ENCODE measurements at regions not wholly inside any gene's neighbourhood (a gene's known extent, or its start where the extent isn't known, plus 50 kb on each side); places are given as distances from the start of the nearest gene placed in this dataset.
A peak's percentile ranks its signal among the peaks of the same experiment; 100 is the strongest.

DNA sequence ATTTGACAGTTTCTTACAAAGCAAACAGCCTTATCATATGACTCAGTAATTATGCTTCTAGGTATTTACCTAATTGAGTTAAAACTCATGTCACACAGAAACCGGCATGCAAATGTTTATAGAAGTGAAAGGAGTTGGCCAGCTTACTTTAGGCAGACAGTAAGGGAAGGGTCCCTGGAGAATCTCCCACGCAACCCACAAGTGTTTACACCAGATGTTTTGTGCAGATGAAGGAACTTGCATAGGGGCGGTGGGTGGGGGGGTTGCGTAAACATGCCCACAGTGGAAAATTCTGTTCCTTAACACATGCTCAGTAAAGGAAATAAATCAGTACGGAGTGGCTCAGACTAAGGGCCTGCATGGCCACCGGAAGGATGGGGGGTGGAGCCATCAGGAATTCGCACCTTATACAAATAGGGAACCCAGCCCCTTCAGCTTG is 330.5 kb upstream of the AADAT start:
- WGBS (ENCODE audit: insufficient coverage, low coverage, missing lambda C conversion rate), result 0% methylated on average over 7 of the region's 7 CpGs
- no peaks in the 10 kb centered on the region for H3K36me3 ChIP-seq (ENCODE audit: control insufficient read depth, insufficient read depth, low read length)
- H3K9me3 ChIP-seq (replicated peaks; ENCODE audit: control insufficient read depth, insufficient read depth, low read depth, low read length), result no peaks in the 10 kb centered on the region
- H3K27me3 ChIP-seq (ENCODE audit: control insufficient read depth in 2 of 2, insufficient read depth in 2 of 2, low read length in 2 of 2), result no peaks in the 10 kb centered on the region
- in situ Hi-C loops (cut with MboI), result no loop called here
- no peaks in the 10 kb centered on the region for H3K9me1 ChIP-seq (ENCODE audit: control insufficient read depth, insufficient read depth, low read length)
- no peak for DNase-seq (ENCODE audit: extremely low read depth in 1 of 4, low spot score in 3 of 4)
- H3K9ac ChIP-seq (ENCODE audit: insufficient read depth in 1 of 2, low read depth in 2 of 2, low read length in 2 of 2), result no peak overlapping the region
- no peak overlapping the region for H3K4me2 ChIP-seq (ENCODE audit: insufficient read depth, low read length)
- no peak for ATAC-seq
- no peak for FAIRE-seq
- POLR2A ChIA-PET, result no interaction called here
- no peaks in the 10 kb centered on the region for H3K79me2 ChIP-seq (ENCODE audit: control insufficient read depth, insufficient read depth, low read length)
- H4K20me1 ChIP-seq (replicated peaks; ENCODE audit: control insufficient read depth, insufficient read depth, low read length), result no peaks in the 10 kb centered on the region
- no peak overlapping the region for H3K4me3 ChIP-seq
- BruUV-seq (replicated peaks), result no TSS peak
- H3K27ac ChIP-seq (ENCODE audit: extremely low read depth, low read depth, low read length), result no peak overlapping the region
- CTCF ChIA-PET (ENCODE audit: low intra/inter-chr PET ratio), result no interaction called here
- no peak overlapping the region for H2AFZ ChIP-seq (ENCODE audit: low read depth, low read length)
- no peak for TF ChIP-seq PML (IDR thresholded peaks at IDR 0.05; ENCODE audit: low read length)
- TF ChIP-seq, protein P1, sequence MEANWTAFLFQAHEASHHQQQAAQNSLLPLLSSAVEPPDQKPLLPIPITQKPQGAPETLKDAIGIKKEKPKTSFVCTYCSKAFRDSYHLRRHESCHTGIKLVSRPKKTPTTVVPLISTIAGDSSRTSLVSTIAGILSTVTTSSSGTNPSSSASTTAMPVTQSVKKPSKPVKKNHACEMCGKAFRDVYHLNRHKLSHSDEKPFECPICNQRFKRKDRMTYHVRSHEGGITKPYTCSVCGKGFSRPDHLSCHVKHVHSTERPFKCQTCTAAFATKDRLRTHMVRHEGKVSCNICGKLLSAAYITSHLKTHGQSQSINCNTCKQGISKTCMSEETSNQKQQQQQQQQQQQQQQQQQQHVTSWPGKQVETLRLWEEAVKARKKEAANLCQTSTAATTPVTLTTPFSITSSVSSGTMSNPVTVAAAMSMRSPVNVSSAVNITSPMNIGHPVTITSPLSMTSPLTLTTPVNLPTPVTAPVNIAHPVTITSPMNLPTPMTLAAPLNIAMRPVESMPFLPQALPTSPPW (CRISPR knock-in tag; IDR thresholded peaks at IDR 0.05), result peak; percentile 17; the same call in 1 of the 2 replicates
- no peaks in the 10 kb centered on the region for H3K4me1 ChIP-seq (replicated peaks in 1 of 2; ENCODE audit: control insufficient read depth in 2 of 2, insufficient read depth in 2 of 2, low read length in 2 of 2)
- intact Hi-C loops (cut with micrococcal nuclease), result no loop called here

DNA sequence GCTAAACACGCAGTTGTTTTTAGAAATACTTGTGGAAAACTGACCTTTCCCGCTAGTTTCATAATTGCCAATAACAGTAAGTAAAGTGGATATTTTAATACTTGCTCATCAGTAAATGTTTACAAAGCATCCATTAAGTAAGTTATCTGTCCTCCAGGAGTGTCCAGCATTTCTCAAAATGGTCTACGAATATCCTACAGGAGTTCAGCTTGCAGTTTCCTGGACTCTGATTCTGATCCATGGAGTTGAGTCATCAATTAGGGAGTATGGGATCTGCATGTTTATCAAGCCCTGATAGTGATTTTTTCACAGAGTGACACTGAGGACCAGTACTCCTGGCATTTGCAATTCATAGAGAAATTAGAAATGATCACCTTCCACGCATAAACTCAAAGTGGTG is 325.2 kb upstream of the AADAT start:
- FAIRE-seq (no peak), ATAC-seq (no peak), DNase-seq (ENCODE audit: extremely low read depth in 1 of 4, low spot score in 3 of 4) (no peak)
- no TSS peak for BruUV-seq (replicated peaks)
- H3K4me2 ChIP-seq (ENCODE audit: insufficient read depth, low read length), result no peak overlapping the region
- no peak overlapping the region for H3K27ac ChIP-seq (ENCODE audit: extremely low read depth, low read depth, low read length)
- intact Hi-C loops (cut with micrococcal nuclease) (no loop called here), in situ Hi-C loops (cut with MboI) (no loop called here)
- no peaks in the 10 kb centered on the region for H3K9me1 ChIP-seq (ENCODE audit: control insufficient read depth, insufficient read depth, low read length)
- H3K79me2 ChIP-seq (ENCODE audit: control insufficient read depth, insufficient read depth, low read length), result no peaks in the 10 kb centered on the region
- H3K9ac ChIP-seq (ENCODE audit: insufficient read depth in 1 of 2, low read depth in 2 of 2, low read length in 2 of 2), result no peak overlapping the region
- H3K9me3 ChIP-seq (replicated peaks; ENCODE audit: control insufficient read depth, insufficient read depth, low read depth, low read length), result no peaks in the 10 kb centered on the region
- WGBS (ENCODE audit: insufficient coverage, low coverage, missing lambda C conversion rate), result 1% methylated on average over 4 of the region's 4 CpGs
- no peak overlapping the region for H2AFZ ChIP-seq (ENCODE audit: low read depth, low read length)
- no peaks in the 10 kb centered on the region for H3K36me3 ChIP-seq (ENCODE audit: control insufficient read depth, insufficient read depth, low read length)
- ChIA-PET CTCF (ENCODE audit: low intra/inter-chr PET ratio) (no interaction called here), POLR2A (no interaction called here)
- H4K20me1 ChIP-seq (replicated peaks; ENCODE audit: control insufficient read depth, insufficient read depth, low read length), result no peaks in the 10 kb centered on the region
- no peaks in the 10 kb centered on the region for H3K27me3 ChIP-seq (ENCODE audit: control insufficient read depth in 2 of 2, insufficient read depth in 2 of 2, low read length in 2 of 2)
- no peaks in the 10 kb centered on the region for H3K4me1 ChIP-seq (replicated peaks in 1 of 2; ENCODE audit: control insufficient read depth in 2 of 2, insufficient read depth in 2 of 2, low read length in 2 of 2)
- H3K4me3 ChIP-seq, result no peak overlapping the region
- TF ChIP-seq PRMT5 (CRISPR knock-in tag; IDR thresholded peaks at IDR 0.05), result no peak
- no peak for TF ChIP-seq SREBF1 (IDR thresholded peaks at IDR 0.05; ENCODE audit: borderline replicate concordance, low read depth, low read length)
- TF ChIP-seq CBX8 (IDR thresholded peaks at IDR 0.05; ENCODE audit: borderline replicate concordance, extremely low read depth, low read depth, low read length, poor library complexity, severe bottlenecking), result no peak
- TF ChIP-seq, protein P2, sequence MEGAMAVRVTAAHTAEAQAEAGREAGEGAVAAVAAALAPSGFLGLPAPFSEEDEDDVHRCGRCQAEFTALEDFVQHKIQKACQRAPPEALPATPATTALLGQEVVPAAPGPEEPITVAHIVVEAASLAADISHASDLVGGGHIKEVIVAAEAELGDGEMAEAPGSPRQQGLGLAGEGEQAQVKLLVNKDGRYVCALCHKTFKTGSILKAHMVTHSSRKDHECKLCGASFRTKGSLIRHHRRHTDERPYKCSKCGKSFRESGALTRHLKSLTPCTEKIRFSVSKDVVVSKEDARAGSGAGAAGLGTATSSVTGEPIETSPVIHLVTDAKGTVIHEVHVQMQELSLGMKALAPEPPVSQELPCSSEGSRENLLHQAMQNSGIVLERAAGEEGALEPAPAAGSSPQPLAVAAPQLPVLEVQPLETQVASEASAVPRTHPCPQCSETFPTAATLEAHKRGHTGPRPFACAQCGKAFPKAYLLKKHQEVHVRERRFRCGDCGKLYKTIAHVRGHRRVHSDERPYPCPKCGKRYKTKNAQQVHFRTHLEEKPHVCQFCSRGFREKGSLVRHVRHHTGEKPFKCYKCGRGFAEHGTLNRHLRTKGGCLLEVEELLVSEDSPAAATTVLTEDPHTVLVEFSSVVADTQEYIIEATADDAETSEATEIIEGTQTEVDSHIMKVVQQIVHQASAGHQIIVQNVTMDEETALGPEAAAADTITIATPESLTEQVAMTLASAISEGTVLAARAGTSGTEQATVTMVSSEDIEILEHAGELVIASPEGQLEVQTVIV (CRISPR knock-in tag; IDR thresholded peaks at IDR 0.05; ENCODE audit: borderline replicate concordance), result no peak
- TF ChIP-seq, protein P3, sequence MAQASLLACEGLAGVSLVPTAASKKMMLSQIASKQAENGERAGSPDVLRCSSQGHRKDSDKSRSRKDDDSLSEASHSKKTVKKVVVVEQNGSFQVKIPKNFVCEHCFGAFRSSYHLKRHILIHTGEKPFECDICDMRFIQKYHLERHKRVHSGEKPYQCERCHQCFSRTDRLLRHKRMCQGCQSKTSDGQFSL (CRISPR knock-in tag; IDR thresholded peaks at IDR 0.05), result no peak
- TF ChIP-seq, protein P3 (tag; IDR thresholded peaks at IDR 0.05), result no peak
- TF ChIP-seq ZFP30 (CRISPR knock-in tag; IDR thresholded peaks at IDR 0.05; ENCODE audit: borderline replicate concordance), result no peak

Data from K562 (cell line).